ENCODE measurements at regions not wholly inside any gene's neighbourhood (a gene's known extent, or its start where the extent isn't known, plus 50 kb on each side); places are given as distances from the start of the nearest gene placed in this dataset.

GRCh38 chr2:239905884-239906654 lies 119.1 kb downstream of the NDUFA10 start:
- DNase-seq: no peak

DNA sequence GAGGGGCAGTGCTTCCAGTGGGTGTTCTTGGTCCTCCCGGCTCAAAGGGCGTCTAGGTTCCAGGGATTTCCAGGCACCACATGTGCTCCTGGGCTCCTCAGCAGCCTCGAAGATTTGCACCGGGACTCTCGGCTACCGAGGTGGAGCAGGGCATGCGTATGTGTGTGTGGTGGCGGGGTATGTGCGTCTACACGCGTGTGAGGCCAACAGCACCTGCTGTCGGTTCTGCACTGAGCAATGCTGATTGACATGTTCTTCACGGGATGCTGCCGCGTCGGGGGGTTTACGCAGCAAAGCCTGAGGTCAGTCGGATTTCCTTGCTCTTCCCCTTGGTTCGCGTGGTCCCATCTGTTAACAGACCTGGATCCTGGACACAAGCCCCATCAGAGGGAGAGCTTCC lies 119.8 kb downstream of the NDUFA10 start:
- DNase-seq: no peak

DNA sequence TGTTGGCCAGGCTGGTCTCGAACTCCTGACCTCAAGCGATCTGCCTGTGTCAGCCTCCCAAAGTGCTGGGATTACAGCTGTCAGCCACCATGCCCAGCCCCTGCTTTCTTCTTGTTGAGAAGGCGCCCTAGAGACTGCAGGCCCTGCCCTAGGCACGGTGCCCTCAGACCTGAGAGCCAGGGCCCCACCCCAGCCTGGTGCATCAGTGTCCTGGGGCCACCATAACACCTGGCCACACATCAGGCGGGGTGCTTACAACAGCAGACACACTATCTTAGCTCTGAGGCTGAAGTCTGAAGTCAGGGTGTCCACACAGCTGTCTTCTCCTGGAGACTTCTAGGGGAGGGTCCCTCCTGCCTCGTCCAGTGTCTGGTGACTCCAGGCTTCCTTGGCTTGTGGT lies 120.6 kb downstream of the NDUFA10 start:
- no peak for DNase-seq

GRCh38 chr2:239903803-239904202 lies 121.3 kb downstream of the NDUFA10 start:
- DNase-seq: no peak

DNA sequence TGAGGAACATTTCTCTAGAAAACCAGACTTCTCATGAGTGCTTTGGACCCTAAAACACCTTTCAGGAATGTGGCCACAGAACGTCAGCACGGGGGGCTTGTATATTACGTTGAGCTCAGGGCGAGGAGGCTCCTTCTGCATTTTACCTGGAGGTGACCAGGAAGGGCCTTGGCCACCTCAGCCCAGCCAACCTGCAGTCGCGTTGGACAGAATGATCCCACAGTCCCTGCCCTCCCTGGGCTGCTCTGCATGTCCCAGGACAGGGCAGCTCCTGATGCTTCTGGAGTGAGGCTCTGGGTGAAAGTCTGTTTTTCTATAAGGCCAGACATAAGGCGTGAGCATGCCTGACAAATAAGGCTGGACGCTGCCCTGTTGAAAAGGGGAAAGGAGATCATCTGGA lies 121.9 kb downstream of the NDUFA10 start:
- no peak for DNase-seq

- no peak for DNase-seq
Observed at GRCh38 chr2:239902749-239903201, 122.4 kb downstream of the NDUFA10 start.

DNA sequence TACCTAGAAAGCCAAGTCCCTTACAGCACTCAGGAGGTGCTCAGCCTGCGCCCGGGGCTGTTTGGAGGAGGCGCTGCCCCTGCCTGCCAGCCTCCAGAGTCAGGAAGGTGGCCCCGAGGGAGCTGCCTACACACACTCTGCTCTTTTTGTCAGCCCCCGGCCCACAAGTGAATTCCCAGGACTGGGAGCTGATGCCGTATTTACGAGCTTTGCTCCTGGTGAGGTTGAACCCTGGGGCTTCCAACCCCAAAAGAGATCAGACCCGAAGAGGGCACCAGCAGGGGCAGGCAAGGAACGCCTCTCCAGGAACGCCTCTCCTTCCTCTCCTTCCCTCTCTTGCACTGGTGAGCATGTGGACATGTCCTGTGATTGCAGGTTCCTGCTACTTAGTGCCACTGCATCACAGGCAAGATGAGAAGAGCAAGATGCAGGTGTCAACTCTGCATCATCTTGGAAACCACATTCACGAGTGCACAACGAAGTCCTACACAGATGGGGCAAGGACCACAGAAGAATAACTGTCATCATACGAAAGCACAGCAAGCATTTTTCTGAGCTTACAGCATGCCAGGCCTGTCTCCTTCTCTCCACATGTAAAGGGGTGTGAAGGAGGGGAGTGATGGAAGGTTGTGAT lies 126.7 kb downstream of the NDUFA10 start:
- DNase-seq: no peak

DNA sequence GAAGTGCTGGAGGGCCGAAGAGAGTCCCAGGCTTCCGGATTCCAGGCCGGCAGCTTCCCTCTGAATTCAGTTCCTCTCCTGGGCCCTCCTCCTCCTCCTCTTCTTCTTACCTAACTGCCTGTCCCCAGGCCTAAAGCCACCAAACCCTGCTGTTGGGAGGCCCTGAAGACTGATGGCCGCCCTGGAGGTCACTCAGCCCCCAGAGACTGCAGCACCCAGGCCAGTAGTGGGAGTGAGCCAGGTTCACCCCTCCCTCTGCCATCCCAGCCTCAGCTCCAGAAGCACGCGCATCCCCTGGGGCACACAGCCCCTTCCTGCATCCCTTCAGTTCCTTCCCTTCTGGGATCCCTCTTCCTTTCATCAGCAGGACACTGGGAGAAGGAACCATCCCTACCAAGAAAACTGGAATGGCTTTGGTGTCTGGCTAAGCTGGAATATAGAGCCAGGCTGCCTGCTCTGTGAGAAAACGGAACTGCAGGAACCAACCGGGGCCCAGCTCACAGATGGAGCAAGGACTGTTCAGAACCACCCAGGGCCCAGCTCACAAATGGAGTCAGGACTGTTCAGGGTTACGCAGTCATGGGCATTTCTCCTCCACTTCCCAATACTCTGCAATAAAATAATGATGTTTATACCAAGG lies 127.4 kb downstream of the NDUFA10 start:
- DNase-seq: no peak

DNA sequence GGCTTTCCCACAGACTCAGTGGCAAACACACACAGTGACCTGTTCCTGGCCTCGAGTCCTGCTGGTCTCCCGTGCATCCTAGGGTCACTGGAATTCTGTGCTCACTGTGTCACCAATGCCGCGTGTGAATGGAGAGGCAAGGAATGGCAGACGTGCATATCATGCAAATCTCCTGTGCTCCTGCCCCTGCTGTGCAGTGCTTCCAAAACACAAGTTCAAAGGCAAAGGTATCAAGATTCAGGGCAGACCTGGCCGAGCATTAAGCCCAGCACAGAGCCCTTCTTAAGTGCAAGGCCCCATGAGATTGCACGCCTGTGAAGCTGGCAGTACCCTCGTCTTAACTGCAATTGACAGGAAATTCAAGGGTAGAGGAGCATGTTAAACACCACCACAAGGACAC lies 129.1 kb downstream of the NDUFA10 start:
- DNase-seq: no peak

GRCh38 chr2:239895669-239896068 lies 129.5 kb downstream of the NDUFA10 start:
- DNase-seq: no peak

GRCh38 chr2:239895116-239895515 lies 130.0 kb downstream of the NDUFA10 start:
- DNase-seq: no peak

GRCh38 chr2:239894276-239894675 lies 130.9 kb downstream of the NDUFA10 start:
- no peak for DNase-seq

- DNase-seq: no peak
Observed at GRCh38 chr2:239893236-239893515, 132.0 kb downstream of the NDUFA10 start.

GRCh38 chr2:239892441-239893235 lies 132.5 kb downstream of the NDUFA10 start:
- no peak for DNase-seq

DNA sequence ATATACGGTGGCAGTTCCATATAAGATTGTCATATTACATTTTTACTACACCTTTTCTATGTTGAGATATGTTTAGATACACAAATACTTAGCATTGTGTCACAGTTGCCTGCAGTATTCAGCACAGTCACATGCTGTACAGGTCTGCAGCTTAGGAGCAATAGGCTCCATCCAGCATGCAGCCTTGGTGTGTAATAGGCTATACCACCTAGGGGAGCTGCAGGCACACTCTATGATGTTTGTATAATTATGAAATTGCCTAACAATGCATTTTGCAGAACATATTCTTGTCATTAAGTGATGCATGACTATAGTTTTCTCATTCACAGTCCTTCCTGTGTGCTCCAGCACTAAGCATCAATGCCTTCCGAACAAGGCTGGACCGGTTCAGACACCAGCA lies 133.4 kb downstream of the NDUFA10 start:
- no peak for DNase-seq

GRCh38 chr2:239890206-239890746 lies 134.9 kb downstream of the NDUFA10 start:
- no peak for DNase-seq

GRCh38 chr2:239889641-239890121 lies 135.5 kb downstream of the NDUFA10 start:
- DNase-seq: no peak

DNA sequence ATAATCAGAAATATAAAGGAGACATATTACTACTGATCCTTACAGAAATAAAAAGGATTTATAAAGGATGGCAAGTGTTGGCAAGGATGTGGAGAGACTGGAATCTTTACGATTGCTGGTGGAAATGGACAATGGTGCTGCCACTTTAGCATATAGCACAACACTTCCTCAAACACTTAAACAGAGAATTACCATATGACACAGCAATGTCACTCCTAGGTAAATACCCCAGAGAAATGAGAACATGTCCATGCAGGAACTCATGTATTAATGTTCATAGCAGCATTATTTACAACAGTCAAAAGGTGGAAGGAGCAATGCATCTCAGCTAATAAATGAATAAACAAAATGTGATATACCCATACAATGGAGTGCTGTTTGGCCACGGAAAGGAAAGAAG lies 137.5 kb downstream of the NDUFA10 start:
- DNase-seq: no peak

DNA sequence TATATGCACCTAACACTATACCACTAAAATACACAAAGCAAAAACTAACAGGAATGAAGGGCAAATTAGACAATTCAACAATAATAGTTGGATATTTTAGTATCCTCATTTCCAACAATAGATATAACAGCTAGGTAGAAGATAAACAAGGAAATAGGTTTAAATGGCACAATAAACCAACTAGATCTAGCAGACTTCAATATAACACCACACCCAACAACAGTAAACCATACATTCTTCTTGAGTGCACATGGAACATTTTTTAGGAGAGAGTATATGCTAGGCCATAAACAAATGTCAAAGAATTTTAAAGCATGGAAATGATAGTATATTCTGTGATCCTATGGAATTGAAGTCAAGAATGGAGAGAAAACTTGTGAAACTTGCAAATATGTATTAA lies 138.4 kb downstream of the NDUFA10 start:
- no peak for DNase-seq

GRCh38 chr2:239884875-239885274 lies 140.3 kb downstream of the NDUFA10 start:
- no peak for DNase-seq

- DNase-seq: no peak
Observed at GRCh38 chr2:239884051-239884405, 141.1 kb downstream of the NDUFA10 start.

DNA sequence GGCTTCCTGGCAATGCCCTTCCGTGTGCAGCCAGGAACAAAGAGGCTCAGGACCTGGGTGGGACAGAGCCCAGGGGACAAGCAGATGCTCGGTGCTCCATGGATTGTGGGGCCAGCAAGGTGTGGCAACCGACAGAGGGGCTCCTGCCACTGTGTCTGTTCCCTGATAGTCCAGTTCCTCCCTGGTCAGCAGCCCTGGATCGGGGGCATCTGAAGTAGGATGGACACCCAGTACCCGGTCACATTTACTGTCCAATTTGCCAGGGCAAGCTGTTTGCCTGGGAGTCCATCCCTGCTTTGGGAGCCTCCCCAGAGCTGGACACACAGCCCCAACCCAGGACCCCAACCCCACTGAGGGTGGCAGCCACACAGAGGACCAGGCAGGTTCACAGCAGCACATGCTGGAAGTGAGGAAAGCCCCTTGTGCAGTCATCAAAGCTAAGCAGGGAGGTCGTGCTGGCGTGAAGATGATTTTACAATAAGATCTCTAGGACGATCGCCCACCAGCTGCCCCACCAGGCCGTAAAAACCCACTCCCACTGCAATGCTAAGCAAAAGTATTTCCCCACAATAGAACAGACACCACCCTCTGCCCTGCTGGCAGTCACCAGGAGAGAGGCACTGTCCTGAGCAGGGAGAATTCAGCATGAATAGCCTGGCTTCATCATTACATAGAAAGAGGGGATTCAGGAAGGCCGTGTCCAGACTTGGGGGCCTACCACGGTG lies 141.7 kb downstream of the NDUFA10 start:
- no peak for DNase-seq

GRCh38 chr2:239882781-239883180 lies 142.4 kb downstream of the NDUFA10 start:
- no peak for DNase-seq

Data from activated gamma-delta T cell treated with Interleukin-2 at 50 U/mL for 16 hours (primary cell).